ENCODE measurements at regions not wholly inside any gene's neighbourhood (a gene's known extent, or its start where the extent isn't known, plus 50 kb on each side); places are given as distances from the start of the nearest gene placed in this dataset.

- WGBS (ENCODE audit: insufficient coverage), result 94% methylated on average over 3 of the region's 4 CpGs
- no peaks in the 10 kb centered on the region for H3K9me3 ChIP-seq (ENCODE audit: control insufficient read depth, insufficient read depth, low read length)
- Mint-ChIP-seq H3K9me3 (peaks cover 5 to 7% of the 10 kb centered on the region in 2 donors), H3K4me3 (no peak overlapping the region), H3K36me3 (no peaks in the 10 kb centered on the region), H3K27ac (no peak overlapping the region), H3K27me3 (ENCODE audit: low read depth in 2 of 2) (no peaks in the 10 kb centered on the region), H3K4me1 (no peaks in the 10 kb centered on the region)
- no peaks in the 10 kb centered on the region for H3K36me3 ChIP-seq (ENCODE audit: control insufficient read depth, insufficient read depth, low read length)
- intact Hi-C loops (cut with micrococcal nuclease), result no loop called here
- H3K4me3 ChIP-seq (ENCODE audit: low read length), result no peak overlapping the region
- H3K27ac ChIP-seq (ENCODE audit: low read length), result no peak overlapping the region
- ATAC-seq (no peak), DNase-seq (no peak)
- TF ChIP-seq CTCF (IDR thresholded peaks at IDR 0.05), result no peak
- no peaks in the 10 kb centered on the region for H3K27me3 ChIP-seq (ENCODE audit: control insufficient read depth, insufficient read depth, low read length)
- no peaks in the 10 kb centered on the region for H3K4me1 ChIP-seq (ENCODE audit: control insufficient read depth, insufficient read depth, low read length)
These were observed 100.9 kb upstream of the SEMA6A start for GRCh38 chr5:116675626-116675910.

DNA sequence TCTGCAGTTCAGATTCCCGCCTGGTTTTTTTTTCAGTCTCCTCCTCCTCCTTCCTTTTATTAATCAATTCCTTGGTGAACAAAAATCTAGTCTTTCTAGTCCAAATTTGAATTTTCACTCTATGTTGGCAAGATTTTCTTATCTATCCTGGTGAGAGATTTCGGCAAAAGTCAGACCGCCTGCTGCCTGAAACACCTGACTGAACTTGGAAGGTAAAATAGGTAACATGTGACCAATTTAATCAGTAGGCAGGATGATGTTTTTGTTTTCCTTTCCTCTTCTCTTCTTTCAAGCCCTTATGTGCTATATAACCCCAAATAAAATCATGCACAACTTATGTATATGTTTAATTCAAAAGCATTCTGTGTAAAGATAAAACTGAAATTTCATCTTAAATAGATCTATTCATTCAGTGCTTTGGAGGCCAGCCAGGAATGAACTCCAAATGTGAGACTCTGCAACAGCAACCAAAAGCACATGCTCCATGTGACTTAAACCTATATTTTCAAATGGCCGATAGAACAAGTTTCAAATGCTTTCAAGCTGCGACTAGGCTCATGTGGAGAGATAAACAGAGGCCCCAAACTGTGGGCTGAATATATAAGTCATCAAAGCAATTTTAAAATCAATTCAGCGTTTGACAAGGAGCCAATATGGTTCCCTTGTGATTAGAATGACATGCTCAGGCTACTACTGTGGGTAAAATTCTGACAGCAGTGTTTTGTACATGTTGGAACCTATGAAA, 100.4 kb upstream of the SEMA6A start:
- H3K27me3 Mint-ChIP-seq (ENCODE audit: low read depth in 2 of 2), result no peaks in the 10 kb centered on the region
- ATAC-seq (no peak), DNase-seq (no peak)
- no peaks in the 10 kb centered on the region for H3K36me3 Mint-ChIP-seq
- no peak overlapping the region for H3K27ac Mint-ChIP-seq
- no peak overlapping the region for H3K4me3 Mint-ChIP-seq
- Histone ChIP-seq H3K27me3 (ENCODE audit: control insufficient read depth, insufficient read depth, low read length) (no peaks in the 10 kb centered on the region), H3K4me3 (ENCODE audit: low read length) (no peak overlapping the region), H3K27ac (ENCODE audit: low read length) (no peak overlapping the region), H3K9me3 (ENCODE audit: control insufficient read depth, insufficient read depth, low read length) (no peaks in the 10 kb centered on the region), H3K36me3 (ENCODE audit: control insufficient read depth, insufficient read depth, low read length) (no peaks in the 10 kb centered on the region), H3K4me1 (ENCODE audit: control insufficient read depth, insufficient read depth, low read length) (no peaks in the 10 kb centered on the region)
- peaks cover 2 to 3% of the 10 kb centered on the region in 2 donors for H3K9me3 Mint-ChIP-seq
- no peaks in the 10 kb centered on the region for H3K4me1 Mint-ChIP-seq
- no peak for TF ChIP-seq CTCF (IDR thresholded peaks at IDR 0.05)
- intact Hi-C loops (cut with micrococcal nuclease), result no loop called here
- 92% methylated on average over 5 of the region's 6 CpGs for WGBS (ENCODE audit: insufficient coverage)

DNA sequence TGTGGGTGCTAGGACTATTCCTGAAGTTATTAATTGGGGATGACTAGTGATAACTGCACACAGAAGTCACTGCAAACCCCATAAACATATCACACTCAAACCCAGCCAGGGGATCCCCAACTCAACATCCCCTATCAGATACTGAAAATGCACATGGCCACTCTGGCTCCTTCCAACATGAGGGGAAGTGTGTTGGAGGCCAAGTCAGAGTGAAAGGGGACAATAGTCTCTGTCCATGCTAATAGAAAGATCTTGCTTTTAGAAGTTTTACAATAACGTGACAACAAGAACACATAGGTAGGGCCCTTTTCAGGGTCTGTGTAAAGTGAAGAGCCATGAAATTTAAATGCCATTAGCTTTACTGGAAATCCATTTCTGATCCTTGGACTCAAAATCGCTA, 98.8 kb upstream of the SEMA6A start:
- Mint-ChIP-seq H3K4me3 (no peak overlapping the region), H3K36me3 (no peaks in the 10 kb centered on the region), H3K4me1 (no peaks in the 10 kb centered on the region), H3K9me3 (peaks cover 0 to 3% of the 10 kb centered on the region in 2 donors), H3K27ac (no peak overlapping the region), H3K27me3 (ENCODE audit: low read depth in 2 of 2) (no peaks in the 10 kb centered on the region)
- Histone ChIP-seq H3K4me3 (ENCODE audit: low read length) (no peak overlapping the region), H3K9me3 (ENCODE audit: control insufficient read depth, insufficient read depth, low read length) (no peaks in the 10 kb centered on the region), H3K4me1 (ENCODE audit: control insufficient read depth, insufficient read depth, low read length) (no peaks in the 10 kb centered on the region), H3K27me3 (ENCODE audit: control insufficient read depth, insufficient read depth, low read length) (no peaks in the 10 kb centered on the region), H3K27ac (ENCODE audit: low read length) (no peak overlapping the region), H3K36me3 (ENCODE audit: control insufficient read depth, insufficient read depth, low read length) (no peaks in the 10 kb centered on the region)
- intact Hi-C loops (cut with micrococcal nuclease), result no loop called here
- DNase-seq, result no peak
- no peak for TF ChIP-seq CTCF (IDR thresholded peaks at IDR 0.05)
- 86% methylated on average over 2 of the region's 2 CpGs for WGBS (ENCODE audit: insufficient coverage)
- ATAC-seq, result no peak

DNA sequence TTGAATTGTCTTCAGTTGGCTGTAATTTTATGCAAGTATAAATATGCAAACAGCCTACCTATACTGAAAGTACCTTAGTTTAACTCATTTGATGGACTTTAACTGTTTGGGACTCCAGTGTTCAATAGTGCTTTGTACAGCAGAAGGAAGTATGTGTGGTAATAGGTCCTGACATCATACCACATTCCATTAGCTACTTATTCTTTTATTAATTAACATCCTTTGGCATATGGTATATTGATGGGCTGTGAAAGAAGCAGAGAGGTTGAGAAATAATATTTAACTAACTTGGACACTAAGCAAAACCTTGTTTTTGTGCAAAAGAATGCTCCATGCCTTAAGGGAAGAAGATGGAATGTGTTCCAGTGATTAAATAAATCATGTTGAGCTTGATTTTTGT, 97.6 kb upstream of the SEMA6A start:
- Histone ChIP-seq H3K36me3 (ENCODE audit: control insufficient read depth, insufficient read depth, low read length) (no peaks in the 10 kb centered on the region), H3K27me3 (ENCODE audit: control insufficient read depth, insufficient read depth, low read length) (no peaks in the 10 kb centered on the region), H3K4me3 (ENCODE audit: low read length) (no peak overlapping the region), H3K4me1 (ENCODE audit: control insufficient read depth, insufficient read depth, low read length) (no peaks in the 10 kb centered on the region), H3K27ac (ENCODE audit: low read length) (no peak overlapping the region), H3K9me3 (ENCODE audit: control insufficient read depth, insufficient read depth, low read length) (no peaks in the 10 kb centered on the region)
- Mint-ChIP-seq H3K9me3 (peaks cover 0 to 2% of the 10 kb centered on the region in 2 donors), H3K4me3 (no peak overlapping the region), H3K4me1 (no peaks in the 10 kb centered on the region), H3K36me3 (no peaks in the 10 kb centered on the region), H3K27ac (no peak overlapping the region), H3K27me3 (ENCODE audit: low read depth in 2 of 2) (no peaks in the 10 kb centered on the region)
- DNase-seq (no peak), ATAC-seq (no peak)
- intact Hi-C loops (cut with micrococcal nuclease), result no loop called here
- TF ChIP-seq CTCF (IDR thresholded peaks at IDR 0.05), result no peak
